Glutamatergic neuron (in vitro differentiated cells): ENCODE measurements at regions not wholly inside any gene's neighbourhood (a gene's known extent, or its start where the extent isn't known, plus 50 kb on each side); places are given as distances from the start of the nearest gene placed in this dataset.

Experiments used
- DNase-seq: peaks from one replicate; pipeline ENCODE4 v3.0.0; 2022
- H3K27ac Mint-ChIP-seq: one replicate; pipeline ENCODE4 v1.8.0; 2020; ENCODE audit warnings: mild to moderate bottlenecking, mixed read lengths, inconsistent platforms; ENCODE audit not compliant: unreplicated experiment
- H3K27me3 Mint-ChIP-seq: one replicate; pipeline ENCODE4 v1.8.0; 2020; ENCODE audit warnings: mild to moderate bottlenecking, moderate library complexity, mixed read lengths, inconsistent platforms; ENCODE audit not compliant: unreplicated experiment
- H3K36me3 Mint-ChIP-seq: one replicate; pipeline ENCODE4 v1.8.0; 2020; ENCODE audit warnings: mild to moderate bottlenecking, mixed read lengths, inconsistent platforms; ENCODE audit not compliant: unreplicated experiment
- H3K4me1 Mint-ChIP-seq: one replicate; pipeline ENCODE4 v1.8.0; 2020; ENCODE audit warnings: mild to moderate bottlenecking, low read depth, mixed read lengths, inconsistent platforms; ENCODE audit not compliant: unreplicated experiment
- H3K4me3 Mint-ChIP-seq: one replicate; pipeline ENCODE4 v1.8.0; 2020; ENCODE audit warnings: mild to moderate bottlenecking, mixed read lengths, inconsistent platforms; ENCODE audit not compliant: unreplicated experiment
- H3K9me3 Mint-ChIP-seq: one replicate; pipeline ENCODE4 v1.8.0; 2020; ENCODE audit warnings: mild to moderate bottlenecking, moderate library complexity, mixed read lengths, inconsistent platforms; ENCODE audit not compliant: unreplicated experiment
- TF ChIP-seq, protein P1 (sequence below): fragments of 200-600 bp; sonication (generic); IDR thresholded peaks from one replicate; pipeline ENCODE4 v1.5.0; 2021; ENCODE audit not compliant: partially characterized antibody, unreplicated experiment

- peaks cover 6% of the 10 kb centered on the region for H3K9me3 Mint-ChIP-seq
- H3K4me1 Mint-ChIP-seq = peaks cover 4% of the 10 kb centered on the region
- no peak overlapping the region for H3K27ac Mint-ChIP-seq
- no peak overlapping the region for H3K4me3 Mint-ChIP-seq
- TF ChIP-seq, protein P1, sequence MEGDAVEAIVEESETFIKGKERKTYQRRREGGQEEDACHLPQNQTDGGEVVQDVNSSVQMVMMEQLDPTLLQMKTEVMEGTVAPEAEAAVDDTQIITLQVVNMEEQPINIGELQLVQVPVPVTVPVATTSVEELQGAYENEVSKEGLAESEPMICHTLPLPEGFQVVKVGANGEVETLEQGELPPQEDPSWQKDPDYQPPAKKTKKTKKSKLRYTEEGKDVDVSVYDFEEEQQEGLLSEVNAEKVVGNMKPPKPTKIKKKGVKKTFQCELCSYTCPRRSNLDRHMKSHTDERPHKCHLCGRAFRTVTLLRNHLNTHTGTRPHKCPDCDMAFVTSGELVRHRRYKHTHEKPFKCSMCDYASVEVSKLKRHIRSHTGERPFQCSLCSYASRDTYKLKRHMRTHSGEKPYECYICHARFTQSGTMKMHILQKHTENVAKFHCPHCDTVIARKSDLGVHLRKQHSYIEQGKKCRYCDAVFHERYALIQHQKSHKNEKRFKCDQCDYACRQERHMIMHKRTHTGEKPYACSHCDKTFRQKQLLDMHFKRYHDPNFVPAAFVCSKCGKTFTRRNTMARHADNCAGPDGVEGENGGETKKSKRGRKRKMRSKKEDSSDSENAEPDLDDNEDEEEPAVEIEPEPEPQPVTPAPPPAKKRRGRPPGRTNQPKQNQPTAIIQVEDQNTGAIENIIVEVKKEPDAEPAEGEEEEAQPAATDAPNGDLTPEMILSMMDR = no peak
- H3K36me3 Mint-ChIP-seq = peaks cover 26% of the 10 kb centered on the region
- no peak for DNase-seq
- H3K27me3 Mint-ChIP-seq = no peaks in the 10 kb centered on the region
Measured at GRCh38 chr20:48143435-48144081, 358.3 kb upstream of the SULF2 start.

- H3K4me1 Mint-ChIP-seq = peaks cover 4% of the 10 kb centered on the region
- DNase-seq = no peak
- peaks cover 26% of the 10 kb centered on the region for H3K36me3 Mint-ChIP-seq
- TF ChIP-seq, protein P1 = no peak
- H3K4me3 Mint-ChIP-seq = no peak overlapping the region
- no peak overlapping the region for H3K27ac Mint-ChIP-seq
- peaks cover 5% of the 10 kb centered on the region for H3K9me3 Mint-ChIP-seq
- H3K27me3 Mint-ChIP-seq = no peaks in the 10 kb centered on the region
Measured at GRCh38 chr20:48142516-48142773, 357.2 kb upstream of the SULF2 start.

DNA sequence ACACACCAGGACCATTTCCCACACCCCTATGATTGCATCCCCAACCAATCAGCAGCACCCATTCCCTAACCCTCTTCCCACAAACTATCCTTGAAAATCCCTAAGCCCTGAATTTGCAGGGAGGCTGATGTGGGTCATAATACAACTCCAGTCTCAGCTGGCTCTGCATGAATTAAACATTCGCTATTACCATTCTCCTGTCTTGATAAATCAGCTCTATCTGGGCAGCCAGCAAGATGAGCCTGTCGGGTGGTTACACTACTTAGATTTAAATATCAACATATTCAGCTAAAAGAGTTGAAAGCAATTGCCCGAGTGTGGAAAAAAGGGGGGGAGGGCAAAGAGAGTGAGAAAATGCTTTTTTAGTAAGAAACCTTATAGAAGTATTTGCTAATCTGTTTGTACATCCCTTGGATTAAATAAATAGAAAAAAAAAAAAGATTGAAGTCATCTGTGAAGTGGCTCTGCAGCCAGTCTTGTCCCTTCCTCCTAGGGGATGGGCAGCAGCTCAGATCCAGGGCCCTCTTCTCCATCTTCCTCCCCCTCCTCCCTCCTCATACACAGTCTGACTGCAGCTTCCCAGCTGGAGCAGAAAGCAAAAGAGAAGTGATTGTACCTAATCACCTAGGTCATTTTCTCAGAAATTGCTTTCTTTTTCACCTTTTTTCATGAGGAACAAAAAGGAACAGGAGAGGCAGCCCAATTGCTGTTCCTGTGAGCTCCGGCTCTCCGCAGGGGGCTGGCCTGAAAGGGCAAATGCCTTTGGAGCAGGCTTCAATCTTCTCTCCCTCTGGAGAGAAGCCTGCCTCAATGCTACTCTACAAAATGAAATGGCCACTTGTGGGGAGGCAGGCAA lies 356.6 kb upstream of the SULF2 start:
- no peak for DNase-seq
- peaks cover 4% of the 10 kb centered on the region for H3K4me1 Mint-ChIP-seq
- no peaks in the 10 kb centered on the region for H3K27me3 Mint-ChIP-seq
- H3K9me3 Mint-ChIP-seq = peaks cover 5% of the 10 kb centered on the region
- peaks cover 26% of the 10 kb centered on the region for H3K36me3 Mint-ChIP-seq
- H3K27ac Mint-ChIP-seq = no peak overlapping the region
- TF ChIP-seq, protein P1 = no peak
- no peak overlapping the region for H3K4me3 Mint-ChIP-seq

DNA sequence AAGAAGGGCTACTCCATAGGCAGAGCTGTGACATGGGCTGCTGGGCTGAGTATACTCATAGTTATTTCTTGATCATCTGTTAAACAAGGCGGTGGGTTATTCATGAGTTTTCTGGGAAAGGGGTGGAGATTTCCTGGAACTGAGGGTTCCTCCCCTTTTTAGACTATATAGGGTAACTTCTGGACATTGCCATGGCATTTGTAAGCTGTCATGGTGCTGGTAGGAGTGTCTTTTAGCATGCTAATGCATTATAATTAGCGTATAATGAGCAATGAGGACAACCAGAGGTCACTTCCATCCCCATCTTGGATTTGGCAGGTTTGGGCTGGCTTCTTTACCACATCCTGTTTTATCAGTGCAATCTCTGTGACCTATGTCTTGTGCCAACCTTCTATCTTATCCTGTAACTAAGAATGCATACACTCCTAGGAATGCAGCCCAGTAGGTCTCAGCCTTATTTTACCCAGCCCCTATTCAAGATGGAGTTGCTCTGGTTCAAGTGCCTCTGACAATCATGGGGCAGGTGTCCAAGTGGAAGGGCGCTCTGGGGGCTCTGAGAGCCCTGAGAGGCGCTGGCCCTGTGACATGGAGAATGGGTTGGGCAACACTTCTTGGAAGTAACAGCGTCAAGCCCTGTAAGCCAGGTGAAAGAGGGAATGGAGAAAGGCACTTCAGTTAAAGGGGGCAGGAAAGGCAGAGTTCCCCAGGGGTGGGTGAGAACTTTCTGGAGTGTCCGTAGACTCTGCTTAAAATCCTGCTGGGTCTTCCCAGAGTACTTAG lies 354.2 kb upstream of the SULF2 start:
- Mint-ChIP-seq H3K27ac (no peak overlapping the region), H3K27me3 (no peaks in the 10 kb centered on the region), H3K4me3 (no peak overlapping the region), H3K9me3 (peaks cover 5% of the 10 kb centered on the region), H3K4me1 (peaks cover 4% of the 10 kb centered on the region), H3K36me3 (peaks cover 26% of the 10 kb centered on the region)
- TF ChIP-seq, protein P1 = no peak
- no peak for DNase-seq
